SHP77 treated with DMSO at 0.1 percent for 48 hours (cell line): ENCODE measurements at regions not wholly inside any gene's neighbourhood (a gene's known extent, or its start where the extent isn't known, plus 50 kb on each side); places are given as distances from the start of the nearest gene placed in this dataset.
"Not testable (repeated sequence)": the region's sequence is repeated elsewhere in the genome, so short reads cannot be mapped to it uniquely, and the experiment has no call there.

ENCODE experiments used
- DNase-seq: peaks from one replicate; lab custom pipeline; 2025; lab: John Stamatoyannopoulos, UW

DNA sequence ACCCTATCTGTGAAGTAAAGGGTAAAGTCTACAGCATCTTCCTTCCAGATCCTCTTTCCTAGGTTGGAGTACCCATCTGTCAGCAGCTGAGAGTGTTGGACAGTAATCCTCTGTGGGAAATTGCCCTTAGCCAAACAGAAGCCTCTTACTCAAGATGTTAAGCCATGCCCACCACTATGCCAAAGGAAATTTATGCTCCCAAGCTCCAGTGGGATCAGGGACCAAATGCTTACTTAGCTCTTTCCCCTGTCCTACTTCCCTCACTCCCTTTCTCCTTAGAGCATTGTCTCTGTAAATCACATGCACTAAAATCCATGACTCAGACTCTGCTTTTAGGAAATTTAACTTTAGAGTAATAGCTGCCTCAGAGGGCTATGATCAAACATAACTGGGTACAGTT, 254.0 kb downstream of the BRINP2 start:
- no peak for DNase-seq

DNA sequence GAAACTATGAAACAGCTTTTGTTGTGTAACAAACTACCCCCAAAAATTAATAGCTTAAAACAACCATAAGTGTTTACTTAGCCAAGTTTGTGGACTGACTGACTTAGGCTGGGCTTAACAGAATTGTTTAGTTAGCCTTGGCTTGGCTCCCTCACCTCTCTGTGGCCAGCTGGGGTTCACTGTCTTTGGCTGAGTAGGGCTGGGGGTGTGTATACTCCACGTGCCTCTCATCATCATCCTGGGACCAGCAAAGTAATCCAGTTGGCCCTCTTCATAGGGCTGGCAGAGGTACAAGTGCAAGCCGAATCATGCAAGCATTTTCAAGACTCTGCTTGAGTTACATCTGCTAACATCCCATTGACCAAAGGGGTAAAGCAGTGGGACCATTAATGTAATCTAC, 252.3 kb downstream of the BRINP2 start:
- DNase-seq = no peak

DNA sequence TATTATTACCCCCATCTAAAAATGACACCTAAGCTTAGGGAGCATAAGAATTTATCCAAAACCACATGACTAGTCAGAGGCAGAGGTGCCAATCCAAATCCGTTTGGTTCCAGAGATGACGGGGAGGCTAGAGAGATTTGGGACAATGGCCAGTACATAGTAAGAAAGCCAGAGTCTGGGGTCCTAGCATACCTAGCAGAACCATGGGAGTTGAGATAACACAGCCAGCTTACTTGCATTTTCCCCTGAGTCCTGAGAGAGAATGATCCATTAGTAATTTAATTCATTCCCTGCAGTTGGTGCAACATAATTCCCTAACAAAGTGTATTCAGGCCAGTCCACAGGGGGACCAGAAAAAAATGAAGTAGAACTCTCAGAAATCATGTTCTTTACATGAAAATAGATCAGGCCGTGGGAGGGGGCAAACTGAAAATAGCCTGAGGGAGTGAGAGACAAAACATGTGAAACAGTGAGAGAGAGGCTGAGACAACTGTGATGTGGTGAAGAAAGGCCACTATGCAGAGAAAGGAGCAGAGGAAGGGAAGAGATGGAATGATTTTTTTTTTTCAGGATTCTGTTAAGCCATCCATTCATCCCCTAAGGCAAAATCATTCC, 243.3 kb downstream of the BRINP2 start:
- DNase-seq = no peak

DNA sequence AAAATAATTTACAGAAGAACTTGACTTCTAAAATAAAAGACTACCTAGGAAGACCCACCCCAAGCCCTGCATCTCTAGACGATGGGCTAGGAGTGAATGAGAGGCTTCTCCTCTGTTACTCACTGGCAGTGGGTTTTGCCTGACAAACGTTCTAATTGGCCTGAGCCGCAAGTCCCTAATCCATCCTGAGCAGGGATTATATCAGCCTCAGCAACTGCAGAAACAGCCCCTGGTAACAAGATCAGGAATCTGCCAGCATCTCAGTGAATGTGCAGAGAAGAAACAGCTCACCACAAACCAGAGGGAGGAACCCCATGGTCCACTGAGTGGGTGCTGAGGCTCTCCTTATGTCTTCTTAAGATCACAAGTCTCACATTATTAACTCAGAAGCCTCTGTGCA, 240.6 kb downstream of the BRINP2 start:
- DNase-seq = no peak

DNA sequence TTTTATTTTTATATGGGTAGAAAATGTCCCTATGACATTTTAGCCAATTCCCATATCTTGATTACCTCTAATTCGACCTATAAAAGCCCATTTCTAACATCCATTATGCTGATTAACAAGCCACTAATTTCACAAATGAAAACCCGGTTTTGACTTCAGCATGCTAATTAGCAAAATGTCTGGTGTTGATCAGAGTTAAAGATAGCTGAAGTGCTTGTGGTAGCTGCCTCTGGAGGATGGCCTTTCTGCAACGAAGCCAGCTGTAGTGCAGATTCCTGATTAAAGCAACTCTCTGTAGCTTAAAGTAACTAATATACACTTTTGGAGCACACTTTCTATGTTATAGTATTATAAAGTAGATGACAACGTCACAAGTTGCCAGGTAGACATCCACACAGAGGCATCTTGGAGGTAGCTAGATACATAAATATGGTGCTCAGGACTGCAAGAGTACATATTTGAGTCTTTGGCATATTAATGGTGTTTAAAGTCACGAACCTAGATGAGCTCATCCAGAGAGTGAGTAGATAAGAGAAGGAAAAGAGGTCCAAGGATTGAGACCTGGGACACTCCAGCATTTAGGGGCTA, 239.5 kb downstream of the BRINP2 start:
- no peak for DNase-seq

DNA sequence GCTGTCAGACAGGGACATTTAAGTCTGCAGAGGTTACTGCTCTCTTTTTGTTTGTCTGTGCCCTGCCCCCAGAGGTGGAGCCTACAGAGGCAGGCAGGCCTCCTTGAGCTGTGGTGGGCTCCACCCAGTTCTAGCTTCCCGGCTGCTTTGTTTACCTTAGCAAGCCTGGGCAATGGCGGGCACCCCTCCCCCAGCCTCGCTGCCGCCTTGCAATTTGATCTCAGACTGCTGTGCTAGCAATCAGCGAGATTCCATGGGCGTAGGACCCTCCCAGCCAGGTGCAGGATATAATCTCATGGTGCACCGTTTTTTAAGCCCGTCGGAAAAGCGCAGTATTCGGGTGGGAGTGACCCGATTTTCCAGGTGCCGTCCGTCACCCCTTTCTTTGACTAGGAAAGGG, 235.6 kb downstream of the BRINP2 start:
- DNase-seq = not testable (repeated sequence)

DNA sequence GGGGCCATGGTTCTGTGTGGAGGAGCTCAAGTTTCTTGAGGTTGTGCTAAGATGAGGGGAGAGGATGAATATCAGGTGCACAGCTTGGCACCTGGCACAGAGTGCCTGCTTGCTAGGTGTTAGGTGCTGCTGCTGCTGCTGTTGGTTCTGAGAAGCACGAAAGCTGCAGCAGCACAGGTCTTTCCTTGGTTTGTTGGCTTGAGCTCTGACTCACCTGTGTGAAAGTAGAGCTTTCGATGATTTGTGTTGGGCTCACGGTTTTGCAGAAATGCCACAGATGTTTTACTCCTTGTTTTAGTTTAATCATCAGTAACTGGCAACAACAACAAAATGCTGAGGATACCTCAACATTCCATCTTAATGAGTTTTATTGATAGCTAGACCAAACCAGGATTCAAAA, 221.6 kb downstream of the BRINP2 start:
- no peak for DNase-seq

DNA sequence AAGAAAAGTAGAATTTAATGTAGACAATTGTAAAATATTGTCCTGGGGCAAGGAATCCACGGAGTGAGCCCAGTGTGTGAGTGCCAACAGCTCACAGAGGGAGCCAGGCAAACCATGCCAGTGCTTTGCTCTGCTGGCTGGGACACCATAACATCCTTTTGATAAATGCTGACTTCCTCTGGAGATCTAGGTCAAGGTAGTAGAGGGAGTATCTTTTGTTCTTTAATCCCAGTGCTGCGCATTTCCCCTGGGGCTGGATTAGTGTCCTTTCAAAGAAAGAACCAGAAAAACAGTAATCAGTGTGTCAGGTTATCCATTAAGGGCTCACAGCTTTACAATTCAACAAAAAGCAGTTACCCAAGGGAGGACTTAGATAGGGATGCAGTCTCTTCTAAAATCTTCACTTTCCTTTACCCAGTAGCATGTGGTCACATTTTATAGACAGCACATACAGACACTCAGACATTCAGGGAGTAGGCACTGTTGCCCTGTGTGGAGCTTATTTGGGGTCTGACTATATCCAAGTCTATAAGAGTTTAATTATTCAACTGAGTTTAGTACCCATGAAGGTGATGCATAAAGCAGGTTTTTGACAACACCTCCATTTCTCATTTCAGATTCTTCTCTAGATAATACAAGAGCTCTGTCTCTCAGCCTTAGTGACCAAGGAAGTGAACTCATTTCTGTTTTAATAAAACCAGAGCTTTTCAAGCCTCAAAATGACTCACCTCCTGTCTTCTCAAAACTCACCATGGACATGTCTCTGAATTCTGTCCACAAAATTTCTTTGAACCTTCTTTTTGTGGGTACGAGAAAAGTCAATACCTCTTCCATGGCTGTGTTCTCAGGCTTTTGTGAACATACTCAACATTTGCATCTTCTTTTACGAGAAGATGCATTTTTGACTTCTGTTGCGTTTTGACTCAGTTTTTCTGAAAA, 215.3 kb downstream of the BRINP2 start:
- DNase-seq = no peak

DNA sequence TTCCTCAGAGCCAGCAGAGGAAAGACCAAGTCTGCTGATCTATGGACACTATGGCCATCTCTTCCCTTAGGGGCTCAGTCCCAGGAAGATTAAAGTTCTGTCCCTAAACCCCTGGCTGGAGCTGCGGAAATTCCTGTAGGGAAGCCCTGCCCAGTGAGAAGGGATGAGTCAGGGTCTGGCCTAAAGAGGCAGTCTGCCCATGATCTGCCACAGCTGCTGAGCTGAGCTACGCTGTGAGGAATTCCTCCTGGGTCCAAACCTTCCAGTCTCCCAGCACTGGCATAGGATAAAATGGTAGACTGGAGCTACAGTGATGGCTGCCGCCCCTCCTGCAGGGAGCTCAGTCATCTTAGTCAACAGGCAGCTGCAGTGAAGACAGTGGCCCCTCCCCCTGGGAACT, 213.7 kb downstream of the BRINP2 start:
- no peak for DNase-seq

DNA sequence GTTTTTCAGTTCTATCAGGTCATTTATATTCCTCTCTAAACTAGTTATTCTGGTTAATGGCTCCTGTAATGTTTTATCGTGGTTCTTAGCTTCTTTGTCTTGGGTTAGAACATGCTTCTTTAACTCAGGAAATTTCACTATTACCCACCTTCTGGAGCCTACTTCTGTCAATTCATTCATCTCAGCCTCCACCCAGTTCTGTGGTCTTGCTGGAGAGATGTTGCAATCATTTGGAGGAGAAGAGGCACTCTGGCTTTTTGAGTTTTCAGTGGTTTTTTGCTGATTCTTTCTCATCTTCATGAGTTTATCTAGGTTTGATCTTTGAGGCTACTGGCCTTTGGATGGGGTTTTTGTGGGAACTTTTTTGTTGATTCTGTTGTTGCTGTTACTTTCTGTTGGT, 213.0 kb downstream of the BRINP2 start:
- no peak for DNase-seq

DNA sequence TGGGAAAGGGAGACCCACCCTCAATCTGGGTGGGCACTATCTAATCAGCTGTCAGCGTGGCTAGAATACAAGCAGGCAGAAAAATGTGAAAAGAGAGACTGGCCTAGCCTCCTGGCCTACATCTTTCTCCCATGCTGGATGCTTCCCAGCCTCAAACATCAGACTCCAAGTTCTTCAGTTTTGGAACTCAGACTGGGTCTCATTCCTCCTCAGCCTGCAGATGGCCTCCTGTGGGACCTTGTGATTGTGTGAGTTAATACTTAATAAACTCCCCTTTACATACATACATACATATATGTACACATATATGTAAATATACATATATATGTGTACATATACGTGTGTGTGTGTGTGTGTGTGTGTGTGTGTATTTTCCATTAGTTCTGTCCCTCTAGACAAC, 207.1 kb downstream of the BRINP2 start:
- no peak for DNase-seq

DNA sequence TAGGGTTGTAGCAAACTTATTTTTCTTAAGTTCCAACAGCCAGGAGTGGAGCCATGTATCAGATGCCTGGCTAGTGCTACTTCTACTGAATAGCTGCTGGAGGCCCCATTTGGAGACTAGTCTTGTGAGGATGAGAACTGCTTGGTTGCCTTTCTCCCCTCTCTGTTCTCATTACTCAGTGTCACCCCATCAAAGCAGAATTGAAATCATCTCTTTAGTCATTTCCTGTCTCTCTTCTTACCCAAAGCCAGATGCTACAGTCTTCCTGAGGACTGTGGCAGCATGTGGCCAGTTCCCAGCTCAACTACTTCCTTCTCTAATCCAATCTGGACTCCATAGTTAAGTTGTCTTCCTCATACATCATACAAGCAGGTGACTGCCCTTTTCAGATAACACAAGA, 197.5 kb downstream of the BRINP2 start:
- no peak for DNase-seq

DNA sequence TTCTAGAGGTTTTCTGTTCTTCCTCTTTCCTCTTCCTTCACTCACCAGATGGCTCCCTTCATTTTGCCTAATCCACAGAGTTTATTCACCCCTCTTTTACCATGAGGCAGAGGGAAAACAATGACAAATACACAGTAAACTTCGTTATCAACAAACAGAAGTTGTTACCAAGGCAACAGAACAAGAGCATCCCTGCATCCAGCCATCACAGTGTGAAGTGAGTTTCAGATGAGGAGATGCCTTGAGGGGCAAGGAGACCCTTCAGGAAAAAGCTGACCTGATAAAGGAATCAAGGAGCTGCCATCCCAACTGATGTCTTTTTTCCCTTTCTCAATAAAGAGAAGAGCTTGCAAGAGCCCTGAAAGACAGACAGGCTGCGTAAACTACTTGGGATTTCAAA, 195.3 kb downstream of the BRINP2 start:
- DNase-seq = no peak

DNA sequence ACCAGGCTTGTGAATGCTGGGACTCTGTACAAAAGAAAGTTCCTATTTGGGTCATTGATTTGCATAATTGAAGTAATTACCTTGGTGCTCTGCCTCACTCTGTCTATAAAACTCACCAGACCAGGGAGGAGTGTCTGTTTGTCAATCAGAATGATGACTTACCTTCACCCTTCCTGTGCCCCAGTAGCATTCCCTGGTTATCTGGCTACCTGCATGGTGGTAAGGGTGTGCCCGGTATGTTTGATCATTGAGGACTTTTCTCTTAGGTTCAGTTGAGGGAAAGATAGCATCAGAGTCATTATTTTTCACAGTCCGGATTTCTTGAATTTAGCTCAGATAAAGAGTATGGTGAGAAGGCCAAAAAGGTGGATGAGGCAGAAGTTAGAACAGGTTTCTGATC, 190.0 kb downstream of the BRINP2 start:
- DNase-seq = no peak

DNA sequence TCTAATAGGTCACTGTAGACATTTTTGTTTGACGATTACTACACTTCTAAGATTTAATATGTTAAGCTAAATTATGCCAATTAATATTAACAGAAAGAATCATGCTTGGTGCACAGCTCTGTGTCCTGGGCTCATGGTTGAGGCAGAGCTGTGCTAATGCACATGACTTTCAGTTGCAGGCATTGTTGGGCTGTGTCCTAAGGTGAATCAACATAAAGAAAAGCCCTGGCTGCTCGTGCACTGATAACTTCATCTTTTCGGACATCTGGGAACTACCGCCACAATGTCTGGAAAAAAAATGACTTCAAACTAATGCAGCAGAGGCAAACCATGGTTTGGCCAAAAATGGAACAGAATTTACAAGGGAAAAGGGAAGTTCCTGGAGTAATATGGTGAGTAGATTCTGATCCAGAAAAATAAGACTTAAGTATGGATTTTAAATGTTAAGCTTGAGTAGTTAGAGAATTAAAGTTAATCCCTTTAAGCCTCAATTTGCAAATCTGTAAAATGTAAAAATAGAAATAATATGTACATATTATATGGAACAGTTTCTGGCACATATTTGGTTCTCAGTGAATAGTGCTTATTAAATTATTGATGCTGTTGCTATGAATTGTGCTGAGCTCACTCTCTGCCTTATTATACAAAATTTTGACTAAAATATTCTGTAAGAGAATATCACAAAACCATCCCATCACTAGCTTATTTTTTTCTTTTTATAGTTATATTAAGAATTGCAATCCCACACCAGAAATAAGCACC, 186.1 kb downstream of the BRINP2 start:
- no peak for DNase-seq

DNA sequence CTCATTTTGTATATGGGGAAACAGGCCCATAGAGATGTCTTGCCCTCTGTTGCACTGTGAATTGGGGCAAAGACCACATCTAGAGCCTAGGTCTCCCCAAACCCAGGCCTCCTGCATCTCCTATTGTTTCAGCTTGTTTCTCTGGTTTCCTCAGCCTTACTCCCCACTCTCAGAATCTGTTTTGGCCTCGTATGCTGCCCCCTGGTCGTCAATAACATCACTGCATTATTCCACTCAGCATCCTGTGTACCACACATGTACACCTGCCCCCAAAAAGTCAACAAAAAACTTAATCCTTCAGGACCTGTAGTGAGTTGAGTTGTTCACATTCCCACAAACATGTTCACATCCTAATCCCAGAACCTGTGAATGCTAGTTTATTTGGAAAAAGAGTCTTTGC, 184.8 kb downstream of the BRINP2 start:
- no peak for DNase-seq

DNA sequence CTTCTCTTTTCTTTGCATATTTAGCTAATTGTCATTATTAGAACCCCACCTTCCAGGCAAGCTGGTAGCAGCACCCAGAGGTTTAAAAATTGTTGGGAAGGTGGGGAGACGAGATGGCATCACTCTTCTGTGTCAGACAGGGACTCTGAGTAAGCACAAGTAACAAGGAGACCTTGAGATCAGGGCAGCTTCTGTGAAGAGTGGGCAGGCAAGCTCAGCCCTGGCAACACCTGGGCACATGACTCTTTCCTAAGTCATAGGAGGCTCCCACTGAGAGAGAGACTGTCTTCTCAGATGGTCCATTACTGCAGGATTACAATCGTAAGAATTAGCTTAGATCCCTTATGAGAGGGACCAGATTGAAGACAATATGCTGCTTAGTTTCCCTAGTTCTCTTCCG, 183.5 kb downstream of the BRINP2 start:
- no peak for DNase-seq

DNA sequence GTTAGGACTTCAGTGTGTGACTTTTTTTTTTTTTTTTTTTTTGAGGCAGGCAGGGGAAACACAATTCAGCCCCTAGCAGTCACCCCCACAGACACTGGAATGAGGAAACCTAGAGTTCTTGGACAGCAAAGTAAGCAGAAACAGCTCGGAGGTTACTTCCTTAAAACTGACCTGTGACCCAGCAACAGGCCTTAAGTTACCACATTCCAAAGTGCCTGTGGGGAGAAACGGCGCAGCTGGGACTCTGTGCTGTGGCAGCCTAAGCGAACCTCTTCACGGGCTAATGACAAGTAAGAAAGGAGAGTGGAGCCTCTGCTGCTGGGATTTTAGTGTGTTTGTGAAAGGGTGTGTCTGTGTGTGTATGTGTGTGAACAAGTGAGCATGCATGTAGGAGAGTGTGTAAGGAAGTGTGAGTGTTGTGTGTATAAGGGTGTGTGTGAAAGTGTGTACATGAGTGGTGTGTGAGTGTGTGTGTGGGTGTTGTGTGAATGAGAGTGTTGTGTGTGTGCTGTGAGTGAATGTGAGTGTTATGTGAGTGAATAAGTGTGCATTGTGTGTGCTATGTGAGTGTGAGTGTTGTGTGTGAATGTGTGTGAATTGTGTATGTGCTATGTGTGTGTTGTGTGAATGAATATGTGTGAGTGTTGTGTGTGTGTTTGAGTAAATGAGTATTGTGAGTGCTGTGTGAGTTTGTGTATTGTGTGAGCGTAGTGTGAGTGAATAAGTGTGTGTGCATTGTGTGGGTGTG, 180.8 kb downstream of the BRINP2 start:
- no peak for DNase-seq

DNA sequence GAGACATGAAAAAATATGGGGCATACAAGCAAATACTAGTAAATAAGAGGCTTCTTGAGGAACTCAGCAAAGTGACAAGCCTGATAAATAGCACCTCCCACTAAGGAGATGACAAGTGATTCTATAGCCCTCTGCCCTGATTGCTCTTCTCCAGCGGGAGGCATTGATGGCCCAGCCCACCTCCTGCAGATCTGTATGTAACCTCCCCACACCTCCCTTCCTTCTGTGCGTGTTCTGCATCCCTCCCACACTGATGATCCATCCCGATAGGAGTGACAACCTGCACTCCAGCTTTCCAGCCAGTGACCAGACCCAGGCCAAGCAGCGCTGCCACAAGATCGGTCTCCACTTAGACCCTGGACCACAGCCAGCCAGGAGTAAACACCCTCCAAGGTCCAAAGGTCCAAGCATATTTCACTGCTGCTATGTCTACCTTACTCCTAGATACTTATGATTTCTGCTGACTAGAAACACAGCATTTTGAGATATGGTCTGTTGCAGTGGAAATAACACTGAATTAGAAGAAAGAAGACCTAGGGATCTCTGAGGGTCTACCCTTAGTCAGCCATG, 176.1 kb downstream of the BRINP2 start:
- DNase-seq = no peak

DNA sequence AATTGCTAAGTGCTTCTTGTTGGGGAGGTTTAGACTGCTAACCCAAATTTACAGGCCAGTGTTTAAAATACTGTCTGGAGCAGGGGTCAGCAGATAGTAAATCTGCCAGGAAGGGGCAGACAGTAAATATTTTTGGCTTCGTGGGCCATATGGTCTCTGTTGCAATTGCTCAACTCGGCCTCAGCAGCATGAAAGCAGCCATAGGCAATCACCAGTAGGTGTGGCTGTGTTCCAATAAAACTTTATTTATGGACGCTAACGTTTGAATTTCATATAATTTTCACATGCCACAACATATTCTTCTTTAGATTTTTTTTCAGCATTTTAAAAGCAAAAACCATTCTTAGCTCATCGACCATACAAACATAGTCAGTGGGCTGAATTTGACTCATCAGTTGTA, 172.7 kb downstream of the BRINP2 start:
- DNase-seq = no peak

DNA sequence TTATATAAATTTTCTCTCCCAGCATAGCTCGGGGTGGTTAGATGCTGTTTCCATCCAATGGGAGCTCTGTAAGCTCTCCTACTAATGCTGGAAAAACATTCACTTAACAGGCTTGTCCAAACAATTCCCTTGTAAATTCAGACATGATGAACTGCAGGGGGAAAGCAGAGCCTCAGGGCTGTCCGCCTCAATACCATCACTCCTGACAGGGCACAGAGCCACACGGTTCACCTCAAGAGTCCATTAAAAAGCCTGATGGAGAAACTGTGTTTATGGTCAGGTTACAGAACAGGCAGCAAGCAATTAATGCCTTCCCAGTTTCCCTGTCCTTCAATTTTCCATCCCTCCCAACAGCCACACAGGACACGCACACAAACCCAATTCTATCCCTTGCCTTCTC, 171.0 kb downstream of the BRINP2 start:
- no peak for DNase-seq
